HG02678 (cell line): ENCODE measurements at regions not wholly inside any gene's neighbourhood (a gene's known extent, or its start where the extent isn't known, plus 50 kb on each side); places are given as distances from the start of the nearest gene placed in this dataset.

Experiments
- ATAC-seq: cut with Tn5 transposase; IDR thresholded peaks from one replicate; pipeline ENCODE4 v1.9.1; 2021; ENCODE audit warnings: mild to moderate bottlenecking, moderate library complexity; ENCODE audit not compliant: unreplicated experiment

GRCh38 chr4:96755569-96756484, 915.9 kb downstream of the PDHA2 start:
- no peak for ATAC-seq

GRCh38 chr4:96756584-96756983, 916.7 kb downstream of the PDHA2 start:
- ATAC-seq: no peak

- no peak for ATAC-seq
Measured at GRCh38 chr4:96763546-96763945, 923.7 kb downstream of the PDHA2 start.

GRCh38 chr4:96766359-96766758, 926.5 kb downstream of the PDHA2 start:
- no peak for ATAC-seq

DNA sequence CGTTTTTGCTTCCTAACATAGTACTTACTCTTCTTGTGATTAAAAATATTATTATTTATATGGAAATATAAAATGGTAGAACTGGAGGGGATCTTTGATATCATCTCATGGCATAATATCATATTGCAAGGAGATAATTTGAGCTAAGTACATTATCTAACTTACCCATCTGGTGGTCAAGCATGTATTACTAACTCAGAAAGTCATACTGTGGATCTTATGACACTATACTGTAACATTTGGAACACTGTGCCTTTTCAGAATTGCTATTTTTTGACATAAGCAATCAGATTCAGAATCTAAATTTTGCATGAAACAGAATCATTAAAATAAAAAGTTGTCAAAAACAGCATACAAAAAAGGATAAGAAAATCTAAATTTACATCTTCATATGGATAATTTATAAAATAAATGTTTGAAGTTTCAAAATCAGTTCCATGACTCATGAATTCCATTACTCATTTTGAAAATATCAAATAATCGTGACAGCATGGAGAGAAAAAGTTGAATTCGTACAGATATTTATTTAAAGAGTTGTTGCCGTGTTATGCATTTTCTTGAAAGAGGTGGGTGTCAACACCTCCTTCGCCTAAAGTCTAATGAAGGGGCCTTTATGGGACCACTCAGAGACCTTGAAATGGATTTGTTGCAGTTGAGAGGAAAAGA, 928.1 kb downstream of the PDHA2 start:
- no peak for ATAC-seq

GRCh38 chr4:96775501-96775900, 935.6 kb downstream of the PDHA2 start:
- ATAC-seq: no peak

DNA sequence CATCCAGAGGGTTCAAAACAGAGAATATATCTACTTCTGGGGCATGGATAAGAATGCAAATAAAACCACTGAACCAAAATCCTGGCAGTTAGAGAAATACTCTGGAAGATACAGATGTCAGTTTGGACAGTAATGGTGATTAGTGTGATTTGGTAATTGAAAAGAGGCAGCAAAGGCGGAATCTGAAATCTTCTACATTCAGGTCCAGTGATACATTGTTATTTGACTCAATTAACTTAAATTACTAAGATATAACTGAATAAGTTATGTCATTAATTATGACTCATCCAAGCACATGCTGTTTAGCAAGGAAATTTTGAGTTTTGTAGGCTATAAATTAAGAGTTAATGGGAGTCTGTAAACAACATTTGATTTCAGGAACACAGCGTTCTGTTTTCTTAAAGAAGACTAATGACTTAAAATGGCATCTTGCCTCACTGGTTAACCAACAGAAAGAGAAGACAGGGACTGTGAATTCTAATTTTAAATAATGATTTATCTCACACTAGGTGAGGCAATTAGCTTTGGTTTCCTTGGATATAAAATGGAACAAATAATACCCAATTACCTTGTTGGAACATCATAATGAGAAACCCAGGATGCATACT, 937.1 kb downstream of the PDHA2 start:
- no peak for ATAC-seq

- ATAC-seq: no peak
Measured at GRCh38 chr4:96784336-96784735, 944.4 kb downstream of the PDHA2 start.

DNA sequence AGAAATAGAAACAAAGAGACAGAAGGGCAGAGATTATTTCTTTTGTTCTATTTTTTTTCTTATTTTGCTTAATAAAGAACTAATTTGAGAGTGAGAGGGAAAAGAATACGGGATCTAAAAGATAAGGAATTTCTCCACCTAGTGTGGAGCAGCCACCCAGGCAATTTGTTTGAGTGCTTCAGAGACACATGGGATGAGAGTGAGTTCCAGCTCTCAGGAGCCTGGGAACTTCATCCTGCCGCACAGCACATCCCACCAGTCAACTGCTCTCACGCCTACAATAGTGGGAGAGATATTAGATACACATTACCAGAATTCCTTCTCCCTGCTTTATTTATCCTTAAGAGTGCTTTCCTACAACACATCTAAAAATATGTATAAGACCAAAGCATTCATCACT, 946.4 kb downstream of the PDHA2 start:
- ATAC-seq: no peak

DNA sequence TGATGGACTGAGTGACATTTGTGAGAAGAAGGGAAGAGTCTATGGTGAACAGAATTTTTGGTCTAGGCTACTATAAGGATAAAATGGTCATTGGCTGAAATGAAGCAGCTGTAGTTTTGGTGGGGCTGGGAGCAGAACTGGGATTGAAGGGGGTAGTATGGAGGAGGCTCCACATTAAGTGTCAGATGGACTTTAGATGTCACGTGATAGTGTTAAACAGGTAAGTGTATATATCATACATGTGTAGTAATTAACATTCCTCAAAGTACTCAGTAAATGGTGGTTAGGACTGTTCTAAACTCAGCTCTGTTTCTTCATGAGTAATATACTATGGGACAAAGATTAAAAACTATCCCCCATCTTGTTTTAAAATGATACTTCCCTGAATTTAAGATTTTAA, 947.9 kb downstream of the PDHA2 start:
- no peak for ATAC-seq

DNA sequence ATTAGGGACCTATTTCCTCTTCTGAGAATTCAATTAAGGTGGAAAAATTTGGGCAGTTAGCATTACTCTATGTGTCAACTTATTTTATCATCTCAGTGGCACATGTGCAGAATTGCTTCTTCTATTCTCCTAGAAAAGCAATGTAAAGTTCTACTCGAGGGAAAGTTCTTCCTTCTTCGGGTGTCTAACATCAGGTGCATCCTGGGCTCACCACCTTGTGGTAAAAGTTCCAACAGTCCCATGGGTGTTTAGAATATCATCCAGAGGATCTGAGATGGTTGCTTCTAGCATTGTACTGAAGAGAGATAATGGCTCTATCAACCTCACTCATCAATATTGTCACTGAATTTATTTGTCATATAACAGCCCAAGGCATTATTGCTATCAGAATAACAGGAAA, 969.7 kb downstream of the PDHA2 start:
- no peak for ATAC-seq

- no peak for ATAC-seq
Measured at GRCh38 chr4:96827086-96827485, 987.2 kb downstream of the PDHA2 start.

DNA sequence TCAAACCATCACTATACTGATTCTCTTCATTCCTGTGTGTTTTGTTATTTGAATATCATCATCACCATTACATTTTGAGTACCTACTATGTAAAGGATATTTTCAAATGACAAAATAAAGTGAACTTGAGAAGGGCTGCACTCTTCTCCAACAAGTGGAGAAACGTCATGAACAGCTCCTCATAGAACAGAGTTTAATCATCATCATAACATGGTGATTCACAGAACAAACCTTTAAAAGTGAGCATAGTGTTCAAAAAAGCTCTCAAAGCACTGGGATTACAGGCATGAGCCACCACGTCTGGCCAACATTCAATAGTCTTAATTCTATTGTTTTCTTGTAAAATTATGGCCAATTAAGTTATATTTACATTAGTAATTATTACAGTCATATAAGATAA, 993.9 kb downstream of the PDHA2 start:
- no peak for ATAC-seq

- no peak for ATAC-seq
Measured at GRCh38 chr4:96835991-96836390, 996.1 kb downstream of the PDHA2 start.

DNA sequence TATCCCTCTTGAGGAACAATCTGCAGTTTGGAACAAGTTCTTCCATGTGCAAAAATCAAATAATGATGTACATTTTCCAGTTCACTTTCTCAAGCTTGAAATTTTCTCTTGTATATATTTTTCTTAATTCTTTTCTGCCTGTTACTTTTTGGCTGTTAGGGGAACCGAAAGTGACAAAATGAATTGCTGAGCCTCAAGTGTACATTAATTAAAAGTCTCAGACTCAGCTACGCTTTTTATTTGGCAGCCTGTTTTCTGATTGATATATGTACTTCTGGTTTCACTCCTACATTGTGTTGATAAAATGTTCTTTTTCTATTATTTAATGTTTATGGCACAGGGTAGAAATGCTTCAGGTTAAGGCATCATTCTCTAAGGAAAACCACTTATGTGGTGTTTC, 999.5 kb downstream of the PDHA2 start:
- ATAC-seq: no peak

GRCh38 chr4:96841801-96842200, 1001.9 kb downstream of the PDHA2 start:
- no peak for ATAC-seq

DNA sequence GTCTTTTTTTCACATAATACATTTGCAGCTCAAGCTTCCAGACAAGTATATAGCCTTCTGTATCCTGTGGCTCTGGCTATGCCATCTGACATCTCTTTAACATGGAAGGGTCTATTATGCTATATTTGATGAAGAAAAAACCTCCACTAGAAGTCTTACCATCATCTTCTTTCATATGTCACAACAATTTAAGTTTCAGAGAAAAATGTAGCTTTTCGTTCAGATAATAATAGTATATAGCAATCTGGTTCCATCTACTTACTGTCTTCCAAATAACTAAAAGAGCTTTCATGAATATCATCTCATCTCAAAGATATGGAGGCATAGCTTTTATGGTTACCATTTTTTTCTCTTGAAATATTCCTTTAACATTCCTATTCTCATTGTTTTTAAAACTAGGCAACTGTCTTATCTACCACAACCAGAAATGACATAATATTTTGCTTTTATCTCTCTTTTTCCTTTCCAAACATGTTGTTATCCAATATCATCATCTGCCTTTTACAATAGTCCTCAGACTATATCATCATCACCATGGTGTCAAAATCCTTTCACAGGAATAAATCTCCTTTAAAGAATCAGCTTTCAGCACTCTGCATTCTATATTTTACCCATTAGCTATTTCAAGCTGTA, 1005.1 kb downstream of the PDHA2 start:
- ATAC-seq: no peak

GRCh38 chr4:96845819-96846218, 1005.9 kb downstream of the PDHA2 start:
- ATAC-seq: no peak

GRCh38 chr4:96874657-96875056, 1034.8 kb downstream of the PDHA2 start:
- no peak for ATAC-seq

DNA sequence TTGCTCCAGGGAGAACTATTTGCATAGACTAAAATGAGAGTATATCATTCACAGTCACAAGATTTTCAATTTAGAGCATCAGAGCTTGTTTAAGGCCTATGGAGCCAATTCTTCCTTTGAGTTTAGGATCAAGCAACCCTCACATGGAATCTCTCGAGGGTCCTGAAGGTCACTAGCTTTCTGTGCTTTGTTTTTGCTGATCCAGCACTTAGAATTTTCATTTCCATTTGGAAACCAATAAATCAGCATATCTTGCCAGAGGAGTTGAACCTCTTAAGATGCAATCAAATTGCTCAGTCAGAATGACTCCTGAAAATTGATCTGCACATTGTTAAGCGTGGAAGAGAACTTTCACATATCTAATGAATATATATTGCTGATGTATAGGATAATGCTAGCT, 1039.6 kb downstream of the PDHA2 start:
- ATAC-seq: no peak

DNA sequence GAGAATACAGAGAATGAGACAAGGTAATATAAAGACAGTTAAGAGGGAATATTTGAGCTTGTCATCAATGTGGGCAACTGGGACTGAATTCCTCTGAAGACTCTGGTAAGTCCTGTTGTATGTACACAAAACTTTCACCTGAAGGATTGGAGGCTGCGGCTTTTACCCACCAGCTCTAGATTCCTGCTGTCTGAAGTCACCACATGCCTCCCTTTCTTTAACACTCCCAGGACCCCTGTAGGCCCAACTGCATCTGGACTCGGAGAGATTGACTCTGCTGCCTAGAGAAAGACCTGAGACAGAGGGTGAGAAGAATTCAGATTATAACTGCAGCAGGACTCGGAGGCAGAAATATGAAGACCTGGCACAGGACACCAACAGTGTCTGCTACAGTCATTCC, 1048.0 kb downstream of the PDHA2 start:
- ATAC-seq: no peak
